OCI-LY1 (cell line): ENCODE measurements at regions not wholly inside any gene's neighbourhood (a gene's known extent, or its start where the extent isn't known, plus 50 kb on each side); places are given as distances from the start of the nearest gene placed in this dataset.

ENCODE experiments used
- CTCF ChIP-seq: fragments of 200-600 bp; sonication (generic), shearing (Covaris generic); IDR thresholded peaks from 2 replicates; pipeline ENCODE4 v1.5.1; 2017; ENCODE audit warnings: mild to moderate bottlenecking, antibody characterized with exemption, low read length, moderate library complexity, mixed read lengths
- EZH2 ChIP-seq: fragments of 200-600 bp; sonication (generic), shearing (Covaris generic); IDR thresholded peaks from 2 replicates; pipeline ENCODE4 v1.8.0; 2017; ENCODE audit warnings: borderline replicate concordance, mixed run types, mild to moderate bottlenecking, antibody characterized with exemption, low read length, moderate library complexity, mixed read lengths

- TF ChIP-seq CTCF (no peak), EZH2 (no peak)
Observed at GRCh38 chr5:93884254-93884653, 142.9 kb upstream of the POU5F2 start.
